ENCODE measurements at regions not wholly inside any gene's neighbourhood (a gene's known extent, or its start where the extent isn't known, plus 50 kb on each side); places are given as distances from the start of the nearest gene placed in this dataset.

DNA sequence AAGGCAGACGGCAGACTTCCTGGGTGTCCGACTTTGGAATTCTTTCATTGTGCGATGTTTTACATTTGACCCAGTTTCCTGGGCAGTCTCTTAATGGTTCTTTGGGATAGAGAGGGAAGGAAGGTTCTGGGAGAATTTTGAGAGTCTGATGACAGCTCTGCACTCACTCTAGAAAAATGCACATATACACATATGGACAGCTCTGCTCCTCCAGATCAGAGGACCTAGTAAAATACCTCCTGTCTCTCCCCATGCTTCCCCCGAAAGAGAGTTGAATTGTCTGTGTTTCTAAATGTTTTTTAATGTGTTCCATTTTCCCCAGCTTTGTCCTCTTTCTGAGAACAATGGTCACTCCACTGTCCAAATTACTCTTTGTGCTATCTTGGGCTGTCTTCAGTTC, 102.0 kb upstream of the CXCR4 start:
- TF ChIP-seq, protein P1, sequence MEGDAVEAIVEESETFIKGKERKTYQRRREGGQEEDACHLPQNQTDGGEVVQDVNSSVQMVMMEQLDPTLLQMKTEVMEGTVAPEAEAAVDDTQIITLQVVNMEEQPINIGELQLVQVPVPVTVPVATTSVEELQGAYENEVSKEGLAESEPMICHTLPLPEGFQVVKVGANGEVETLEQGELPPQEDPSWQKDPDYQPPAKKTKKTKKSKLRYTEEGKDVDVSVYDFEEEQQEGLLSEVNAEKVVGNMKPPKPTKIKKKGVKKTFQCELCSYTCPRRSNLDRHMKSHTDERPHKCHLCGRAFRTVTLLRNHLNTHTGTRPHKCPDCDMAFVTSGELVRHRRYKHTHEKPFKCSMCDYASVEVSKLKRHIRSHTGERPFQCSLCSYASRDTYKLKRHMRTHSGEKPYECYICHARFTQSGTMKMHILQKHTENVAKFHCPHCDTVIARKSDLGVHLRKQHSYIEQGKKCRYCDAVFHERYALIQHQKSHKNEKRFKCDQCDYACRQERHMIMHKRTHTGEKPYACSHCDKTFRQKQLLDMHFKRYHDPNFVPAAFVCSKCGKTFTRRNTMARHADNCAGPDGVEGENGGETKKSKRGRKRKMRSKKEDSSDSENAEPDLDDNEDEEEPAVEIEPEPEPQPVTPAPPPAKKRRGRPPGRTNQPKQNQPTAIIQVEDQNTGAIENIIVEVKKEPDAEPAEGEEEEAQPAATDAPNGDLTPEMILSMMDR (IDR thresholded peaks at IDR 0.05; ENCODE audit: borderline replicate concordance, extremely low read depth, low read length, poor library complexity, severe bottlenecking), result no peak
- no peak for TF ChIP-seq EZH2 (IDR thresholded peaks at IDR 0.05; ENCODE audit: borderline replicate concordance, low read depth, low read length, severe bottlenecking)

All from DND-41 (cell line).